NCI-H2171 treated with DMSO at 0.1 percent for 48 hours (cell line): ENCODE measurements at regions not wholly inside any gene's neighbourhood (a gene's known extent, or its start where the extent isn't known, plus 50 kb on each side); places are given as distances from the start of the nearest gene placed in this dataset.

Experiments
- DNase-seq: peaks from one replicate; lab custom pipeline; 2025; lab: John Stamatoyannopoulos, UW

DNA sequence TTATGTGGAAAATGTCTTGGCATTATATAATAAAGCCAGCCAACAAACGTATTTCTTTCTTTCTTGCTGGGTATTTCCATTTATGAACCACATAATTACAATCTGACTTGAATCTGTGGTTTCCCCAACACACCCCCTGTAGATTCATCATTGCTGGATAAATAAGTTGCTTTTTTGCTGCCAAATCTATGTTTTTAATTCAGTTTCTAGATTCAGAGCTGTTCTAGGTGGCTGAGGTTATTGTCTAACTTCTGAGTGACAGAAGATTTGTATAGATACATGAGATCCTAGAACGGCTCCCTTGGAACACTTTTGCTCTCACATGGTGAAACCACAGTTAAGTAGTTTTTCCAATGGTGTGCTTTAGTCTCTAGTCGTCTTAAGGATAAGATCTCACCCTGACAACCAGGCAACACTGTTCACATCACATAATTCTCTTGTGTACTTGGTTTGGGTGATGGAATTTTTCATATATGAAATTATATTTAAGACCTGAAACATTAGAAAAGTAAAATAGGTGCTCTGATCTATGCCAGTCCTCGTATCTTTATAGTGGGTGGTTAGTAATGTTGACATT lies 239.1 kb downstream of the KLF12 start:
- no peak for DNase-seq

- DNase-seq, result no peak
Observed at GRCh38 chr13:73893833-73894232, 240.4 kb downstream of the KLF12 start.

DNA sequence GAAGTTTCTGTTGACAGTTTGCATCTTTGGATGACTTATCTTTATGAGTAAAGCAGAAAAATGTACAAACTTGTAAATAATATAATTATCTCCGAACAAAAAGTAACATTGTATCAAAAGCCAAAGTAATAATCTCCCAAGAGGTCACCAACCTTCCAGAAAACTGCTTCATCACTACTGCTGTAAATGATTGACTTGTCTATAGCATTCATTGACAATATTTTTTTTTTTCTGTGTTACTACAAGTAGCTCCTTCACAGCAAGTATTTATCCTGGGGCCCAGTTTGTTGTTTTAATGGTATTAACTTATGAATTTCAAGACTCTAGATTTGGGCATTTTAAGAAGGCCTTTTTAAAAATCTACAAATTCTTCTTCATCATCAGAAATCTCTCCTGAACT lies 242.4 kb downstream of the KLF12 start:
- no peak for DNase-seq

DNA sequence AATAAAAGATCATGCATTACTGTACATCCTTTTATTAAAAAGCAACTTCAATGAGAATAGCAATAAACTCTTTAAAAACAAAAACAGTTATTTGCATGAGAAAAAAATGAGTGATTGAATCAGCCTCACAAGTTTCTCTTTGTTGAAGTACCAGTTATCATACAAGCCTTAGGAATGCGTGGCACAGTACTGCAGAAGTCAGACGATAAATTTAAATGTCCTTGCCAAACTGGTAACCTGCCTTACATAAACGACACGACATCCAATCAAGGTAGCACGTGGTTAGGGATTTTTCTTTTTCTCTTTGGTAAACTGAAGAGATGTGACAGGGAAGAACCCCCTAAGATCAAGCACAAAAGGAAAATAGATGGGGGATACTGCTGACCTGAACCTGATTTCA lies 251.0 kb downstream of the KLF12 start:
- DNase-seq, result no peak

DNA sequence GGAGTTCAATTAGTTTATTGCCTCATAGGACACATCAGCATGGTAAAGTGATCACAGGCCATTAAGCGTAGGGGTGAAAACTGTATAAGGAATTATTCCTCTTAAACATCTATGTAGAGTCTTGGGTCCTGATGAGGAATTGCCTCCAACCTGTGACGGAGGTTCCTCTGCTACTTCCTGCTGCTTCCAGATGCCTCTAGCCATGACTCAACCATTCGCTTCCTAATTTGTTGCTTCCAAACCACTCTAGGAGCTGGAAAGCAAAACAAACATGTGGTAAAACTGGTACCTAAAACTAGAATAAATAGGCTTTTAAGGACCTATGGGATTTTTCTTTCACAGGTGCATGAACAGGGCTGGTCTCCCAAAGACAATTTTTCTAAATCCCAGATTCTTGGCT lies 253.8 kb downstream of the KLF12 start:
- peak; percentile 51 for DNase-seq

- DNase-seq, result peak; percentile 58
Observed at GRCh38 chr13:73879346-73880015, 254.7 kb downstream of the KLF12 start.

DNA sequence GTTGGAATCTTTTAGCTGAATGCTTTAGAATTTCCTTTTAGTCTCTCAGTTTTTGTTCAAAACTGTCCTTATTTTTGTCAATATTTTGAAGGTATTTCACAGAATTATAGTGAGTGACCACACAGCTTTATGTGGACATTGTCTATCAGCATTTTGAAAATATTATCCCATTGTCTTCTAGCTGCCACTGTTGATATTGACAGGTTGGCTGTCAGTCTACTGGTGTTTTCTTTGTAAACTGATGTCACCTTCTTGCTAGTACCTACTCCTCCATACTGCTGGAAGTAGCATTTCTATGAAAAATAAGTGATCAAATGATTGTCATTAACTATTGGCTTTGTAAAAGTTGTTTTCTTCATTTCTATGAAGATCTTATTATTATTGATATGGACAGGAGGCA lies 256.8 kb downstream of the KLF12 start:
- DNase-seq, result no peak

DNA sequence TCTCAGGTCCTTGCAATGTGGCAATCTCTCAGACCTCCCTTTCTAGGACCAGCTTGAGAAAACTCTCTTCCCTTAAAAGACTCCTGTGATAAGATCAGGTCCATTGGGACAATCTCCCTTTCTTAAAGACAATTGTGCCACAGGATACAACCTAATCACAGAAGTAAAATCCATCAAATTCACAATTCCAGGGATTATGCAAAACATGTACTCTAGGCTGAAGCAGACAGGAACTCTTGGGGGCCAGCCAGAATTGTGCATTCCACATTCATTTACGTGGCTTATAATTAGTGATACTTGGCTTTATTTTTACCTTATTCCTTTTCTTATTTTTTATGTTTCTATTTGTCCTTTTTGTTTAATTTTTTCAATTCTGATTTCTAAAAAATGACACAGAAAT lies 257.9 kb downstream of the KLF12 start:
- DNase-seq, result no peak

DNA sequence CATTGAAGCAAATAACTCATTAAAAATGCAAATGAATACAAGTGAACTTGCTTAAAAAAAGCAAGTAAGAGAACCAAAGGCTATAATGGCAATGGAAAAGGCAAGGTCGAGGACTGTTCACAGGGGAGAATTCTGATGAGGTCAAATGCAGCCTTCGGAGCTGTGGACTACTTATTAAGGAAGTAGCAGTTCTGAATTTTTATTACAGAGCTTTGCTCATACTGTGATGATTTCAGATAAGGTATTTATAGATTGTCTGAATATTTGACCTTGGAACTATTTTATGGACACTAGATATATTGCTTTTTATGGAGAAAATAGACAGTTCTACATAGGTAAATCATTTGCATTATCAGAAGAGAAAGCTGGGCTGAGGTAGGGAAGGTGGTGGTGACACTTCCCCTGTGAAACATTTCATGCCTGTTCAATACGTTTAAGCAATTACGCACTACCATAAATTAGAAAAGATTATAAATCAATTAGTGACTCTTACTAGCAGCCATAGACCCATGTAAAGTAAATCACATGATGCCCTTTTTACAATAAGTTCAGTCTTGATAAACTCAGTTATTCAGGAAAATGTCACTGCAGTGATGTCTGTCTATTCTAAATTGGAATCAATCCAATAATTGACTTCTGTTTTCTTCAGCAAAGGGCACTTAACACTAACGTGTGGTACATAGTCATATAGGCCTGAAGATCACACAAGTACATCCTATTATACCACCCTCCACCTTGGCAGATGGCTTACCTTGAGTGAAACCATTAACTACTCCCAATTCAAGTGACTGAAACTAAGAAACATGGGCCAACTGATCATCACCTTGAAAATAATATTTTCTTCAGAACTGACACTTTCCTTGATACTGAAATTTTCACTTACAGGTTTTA lies 260.0 kb downstream of the KLF12 start:
- peak; percentile 63 for DNase-seq

GRCh38 chr13:73872397-73872796 lies 261.8 kb downstream of the KLF12 start:
- DNase-seq, result no peak

GRCh38 chr13:73870970-73871935 lies 263.0 kb downstream of the KLF12 start:
- DNase-seq, result peak; percentile 22

DNA sequence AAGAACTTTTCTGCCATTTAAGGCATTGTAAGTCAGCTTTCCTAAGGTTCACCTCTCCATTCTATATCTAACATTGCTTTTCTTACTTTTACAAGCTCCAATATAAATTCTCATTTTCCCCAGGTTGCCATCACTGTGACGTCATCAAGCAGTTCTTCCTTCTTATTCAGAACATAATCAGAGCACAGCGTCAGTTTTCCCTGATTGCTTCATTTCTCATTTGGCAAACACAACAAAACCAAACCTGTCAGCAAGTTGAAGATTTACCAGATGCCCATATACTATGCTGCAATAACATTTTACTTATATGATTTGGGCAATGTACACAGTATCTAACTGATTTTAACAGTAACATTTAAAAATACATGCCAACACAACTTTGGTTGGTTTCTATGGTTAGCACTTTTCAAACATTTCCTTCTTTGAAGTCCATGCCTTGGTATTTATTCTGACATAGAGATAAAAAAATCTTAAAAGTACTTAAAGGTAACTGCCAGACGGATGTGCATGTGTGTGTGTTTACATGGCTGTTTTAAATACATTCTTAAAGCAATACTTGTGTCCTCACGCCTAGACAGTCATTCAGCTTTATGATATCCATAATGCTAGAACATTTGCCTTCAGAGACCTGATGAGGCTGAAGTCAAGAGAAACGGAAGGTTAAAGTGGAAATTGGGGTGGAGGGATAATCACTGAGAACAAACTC lies 264.0 kb downstream of the KLF12 start:
- DNase-seq, result no peak

GRCh38 chr13:73865027-73865426 lies 269.2 kb downstream of the KLF12 start:
- no peak for DNase-seq

DNA sequence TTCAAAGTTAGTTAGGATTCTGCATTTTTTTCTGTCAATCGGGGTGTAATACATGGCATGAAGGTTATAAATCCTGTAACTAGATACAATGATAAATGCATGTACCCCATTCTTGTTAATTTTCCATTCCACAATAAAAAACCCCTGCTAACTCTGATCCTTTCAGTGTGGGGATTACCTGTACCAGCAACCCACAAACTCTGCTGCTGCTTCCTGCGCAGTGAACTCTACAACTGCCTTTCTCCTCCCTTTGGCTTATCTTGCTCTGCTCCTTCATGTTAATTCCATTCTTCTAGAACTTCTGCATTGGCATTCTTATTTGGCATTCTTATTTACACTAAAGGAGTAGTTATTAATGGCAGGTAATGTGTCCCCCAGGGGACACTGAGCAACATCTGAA lies 273.1 kb downstream of the KLF12 start:
- no peak for DNase-seq

- no peak for DNase-seq
Observed at GRCh38 chr13:73860501-73860900, 273.7 kb downstream of the KLF12 start.

DNA sequence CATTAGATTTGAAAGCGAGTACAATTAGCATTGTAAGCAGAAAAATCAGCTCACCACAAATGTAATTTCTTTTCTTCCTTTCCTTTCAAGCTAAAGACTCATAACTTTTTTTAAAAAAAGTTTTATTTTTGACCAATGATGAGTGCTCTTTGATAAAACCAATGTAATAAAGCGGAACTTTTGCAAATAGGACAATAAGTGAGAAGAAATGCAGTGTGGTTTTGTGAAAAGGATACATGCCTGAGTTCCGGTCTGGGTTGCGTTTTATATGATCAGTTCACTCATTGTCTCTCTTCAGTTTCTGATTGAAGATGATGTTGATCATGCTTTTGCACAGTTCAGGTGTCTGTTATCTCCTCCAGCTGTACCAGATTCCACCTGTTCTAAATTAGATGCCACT lies 274.4 kb downstream of the KLF12 start:
- no peak for DNase-seq

GRCh38 chr13:73857106-73857505 lies 277.1 kb downstream of the KLF12 start:
- DNase-seq, result no peak

GRCh38 chr13:73851104-73851503 lies 283.1 kb downstream of the KLF12 start:
- no peak for DNase-seq

- no peak for DNase-seq
Observed at GRCh38 chr13:73850104-73850873, 283.9 kb downstream of the KLF12 start.

GRCh38 chr13:73849292-73849691 lies 284.9 kb downstream of the KLF12 start:
- peak; percentile 52 for DNase-seq

GRCh38 chr13:73844986-73845385 lies 289.2 kb downstream of the KLF12 start:
- DNase-seq, result no peak
